ENCODE measurements at regions not wholly inside any gene's neighbourhood (a gene's known extent, or its start where the extent isn't known, plus 50 kb on each side); places are given as distances from the start of the nearest gene placed in this dataset.

GRCh38 chr7:25995216-25995615 lies 156.8 kb upstream of the NFE2L3 start:
- no peak overlapping the region for H3K27ac ChIP-seq (ENCODE audit: low read length)
- peaks cover 0 to 6% of the 10 kb centered on the region in 2 experiments for H3K4me1 ChIP-seq (ENCODE audit: control insufficient read depth in 1 of 2, extremely low read depth in 1 of 2, insufficient read depth in 2 of 2, low read length in 2 of 2)
- H3K9me3 Mint-ChIP-seq, result no peaks in the 10 kb centered on the region
- WGBS (ENCODE audit: insufficient coverage), result no CpG with 5 or more reads among the region's 3 CpGs
- H3K27ac Mint-ChIP-seq, result no peak overlapping the region
- peaks cover 17 to 25% of the 10 kb centered on the region in 2 donors for H3K27me3 Mint-ChIP-seq
- H3K36me3 ChIP-seq (ENCODE audit: control insufficient read depth in 2 of 2, extremely low read depth in 1 of 2, insufficient read depth in 1 of 2, low read length in 1 of 2), result no peaks in the 10 kb centered on the region
- ATAC-seq (replicated peaks in 1 of 4) (no peak), DNase-seq (no peak)
- no peaks in the 10 kb centered on the region for H3K9me3 ChIP-seq
- no peak overlapping the region for H3K4me3 Mint-ChIP-seq
- H3K27me3 ChIP-seq (replicated peaks in 1 of 2; ENCODE audit: control insufficient read depth in 2 of 2, extremely low read depth in 1 of 2, insufficient read depth in 2 of 2, low read length in 1 of 2), result peaks cover 4 to 6% of the 10 kb centered on the region in 2 experiments
- H3K4me3 ChIP-seq (ENCODE audit: control insufficient read depth in 1 of 2, extremely low read depth in 1 of 2, low read length in 1 of 2), result no peak overlapping the region
- ChIA-PET POLR2A (no interaction called here), CTCF (no interaction called here)
- H3K4me1 Mint-ChIP-seq, result peaks cover 0 to 5% (median 0%) of the 10 kb centered on the region in 3 donors
- H3K36me3 Mint-ChIP-seq, result no peaks in the 10 kb centered on the region

GRCh38 chr7:25996006-25996408 lies 156.0 kb upstream of the NFE2L3 start:
- H3K36me3 Mint-ChIP-seq, result no peaks in the 10 kb centered on the region
- H3K9me3 Mint-ChIP-seq, result no peaks in the 10 kb centered on the region
- H3K4me3 Mint-ChIP-seq, result no peak overlapping the region

GRCh38 chr7:25998499-25998898 lies 153.5 kb upstream of the NFE2L3 start:
- H3K27ac ChIP-seq (ENCODE audit: low read length), result no peak overlapping the region
- WGBS (ENCODE audit: insufficient coverage), result 92% methylated on average over 5 of the region's 9 CpGs
- H3K36me3 ChIP-seq (ENCODE audit: control insufficient read depth in 2 of 2, extremely low read depth in 1 of 2, insufficient read depth in 1 of 2, low read length in 1 of 2), result no peaks in the 10 kb centered on the region
- H3K36me3 Mint-ChIP-seq, result no peaks in the 10 kb centered on the region
- H3K9me3 Mint-ChIP-seq, result no peaks in the 10 kb centered on the region
- no peak overlapping the region for H3K4me3 ChIP-seq (ENCODE audit: control insufficient read depth in 1 of 2, extremely low read depth in 1 of 2, low read length in 1 of 2)
- H3K27me3 ChIP-seq (replicated peaks in 1 of 2; ENCODE audit: control insufficient read depth in 2 of 2, extremely low read depth in 1 of 2, insufficient read depth in 2 of 2, low read length in 1 of 2), result peaks cover 5 to 8% of the 10 kb centered on the region in 2 experiments
- POLR2A ChIA-PET, result no interaction called here
- no peak overlapping the region for H3K27ac Mint-ChIP-seq
- no peaks in the 10 kb centered on the region for H3K9me3 ChIP-seq
- CTCF ChIA-PET, result interaction anchor here in 1 of 2 donors (0.6 kb wide), 1 partner anchor 16 kb away, joined by 3 read pairs; no protein-coding TSS in a partner anchor
- peaks cover 0 to 6% of the 10 kb centered on the region in 2 experiments for H3K4me1 ChIP-seq (ENCODE audit: control insufficient read depth in 1 of 2, extremely low read depth in 1 of 2, insufficient read depth in 2 of 2, low read length in 2 of 2)
- no peak overlapping the region for H3K4me3 Mint-ChIP-seq
- no peak for DNase-seq
- peaks cover 19 to 27% of the 10 kb centered on the region in 2 donors for H3K27me3 Mint-ChIP-seq
- H3K4me1 Mint-ChIP-seq, result peaks cover 0 to 5% (median 0%) of the 10 kb centered on the region in 3 donors
- no peak for ATAC-seq (replicated peaks in 1 of 4)

More at GRCh38 chr7:25996006-25996408, 156.0 kb upstream of the NFE2L3 start:
- ATAC-seq (replicated peaks in 1 of 4) (no peak), DNase-seq (no peak)
- Mint-ChIP-seq H3K4me1 (peaks cover 0 to 5% (median 0%) of the 10 kb centered on the region in 3 donors), H3K27ac (no peak overlapping the region), H3K27me3 (peaks cover 11 to 22% of the 10 kb centered on the region in 2 donors)
- Histone ChIP-seq H3K4me1 (ENCODE audit: control insufficient read depth in 1 of 2, extremely low read depth in 1 of 2, insufficient read depth in 2 of 2, low read length in 2 of 2) (peaks cover 0 to 6% of the 10 kb centered on the region in 2 experiments), H3K9me3 (no peaks in the 10 kb centered on the region), H3K4me3 (ENCODE audit: control insufficient read depth in 1 of 2, extremely low read depth in 1 of 2, low read length in 1 of 2) (no peak overlapping the region), H3K27ac (ENCODE audit: low read length) (no peak overlapping the region), H3K27me3 (replicated peaks in 1 of 2; ENCODE audit: control insufficient read depth in 2 of 2, extremely low read depth in 1 of 2, insufficient read depth in 2 of 2, low read length in 1 of 2) (peaks cover 4 to 6% of the 10 kb centered on the region in 2 experiments), H3K36me3 (ENCODE audit: control insufficient read depth in 2 of 2, extremely low read depth in 1 of 2, insufficient read depth in 1 of 2, low read length in 1 of 2) (no peaks in the 10 kb centered on the region)
- CTCF ChIA-PET, result no interaction called here
- 88% methylated on average over 5 of the region's 7 CpGs for WGBS (ENCODE audit: insufficient coverage)
- POLR2A ChIA-PET, result no interaction called here

GRCh38 chr7:26000841-26001240 lies 151.2 kb upstream of the NFE2L3 start:
- ATAC-seq (replicated peaks in 1 of 4) (no peak), DNase-seq (no peak)
- Histone ChIP-seq H3K27ac (ENCODE audit: low read length) (no peak overlapping the region), H3K9me3 (no peaks in the 10 kb centered on the region), H3K4me1 (ENCODE audit: control insufficient read depth in 1 of 2, extremely low read depth in 1 of 2, insufficient read depth in 2 of 2, low read length in 2 of 2) (no peaks in the 10 kb centered on the region), H3K27me3 (replicated peaks in 1 of 2; ENCODE audit: control insufficient read depth in 2 of 2, extremely low read depth in 1 of 2, insufficient read depth in 2 of 2, low read length in 1 of 2) (peaks cover 5 to 8% of the 10 kb centered on the region in 2 experiments), H3K36me3 (ENCODE audit: control insufficient read depth in 2 of 2, extremely low read depth in 1 of 2, insufficient read depth in 1 of 2, low read length in 1 of 2) (no peaks in the 10 kb centered on the region), H3K4me3 (ENCODE audit: control insufficient read depth in 1 of 2, extremely low read depth in 1 of 2, low read length in 1 of 2) (no peak overlapping the region)
- POLR2A ChIA-PET, result no interaction called here
- H3K4me3 Mint-ChIP-seq, result no peak overlapping the region
- no peaks in the 10 kb centered on the region for H3K9me3 Mint-ChIP-seq
- peaks cover 20 to 26% of the 10 kb centered on the region in 2 donors for H3K27me3 Mint-ChIP-seq
- no peaks in the 10 kb centered on the region for H3K4me1 Mint-ChIP-seq
- WGBS (ENCODE audit: insufficient coverage), result no CpG with 5 or more reads among the region's 3 CpGs
- no peaks in the 10 kb centered on the region for H3K36me3 Mint-ChIP-seq
- CTCF ChIA-PET, result no interaction called here
- no peak overlapping the region for H3K27ac Mint-ChIP-seq

GRCh38 chr7:26001662-26002244 lies 150.2 kb upstream of the NFE2L3 start:
- CTCF ChIA-PET, result no interaction called here
- no peak for ATAC-seq (replicated peaks in 1 of 4)
- no peak overlapping the region for H3K4me3 Mint-ChIP-seq
- Histone ChIP-seq H3K4me1 (ENCODE audit: control insufficient read depth in 1 of 2, extremely low read depth in 1 of 2, insufficient read depth in 2 of 2, low read length in 2 of 2) (no peaks in the 10 kb centered on the region), H3K36me3 (ENCODE audit: control insufficient read depth in 2 of 2, extremely low read depth in 1 of 2, insufficient read depth in 1 of 2, low read length in 1 of 2) (no peaks in the 10 kb centered on the region), H3K4me3 (ENCODE audit: control insufficient read depth in 1 of 2, extremely low read depth in 1 of 2, low read length in 1 of 2) (no peak overlapping the region), H3K27ac (ENCODE audit: low read length) (no peak overlapping the region), H3K9me3 (no peaks in the 10 kb centered on the region), H3K27me3 (replicated peaks in 1 of 2; ENCODE audit: control insufficient read depth in 2 of 2, extremely low read depth in 1 of 2, insufficient read depth in 2 of 2, low read length in 1 of 2) (peaks cover 4 to 8% of the 10 kb centered on the region in 2 experiments)
- 82% methylated on average over 3 of the region's 5 CpGs for WGBS (ENCODE audit: insufficient coverage)
- no peak overlapping the region for H3K27ac Mint-ChIP-seq
- POLR2A ChIA-PET, result no interaction called here
- no peak for DNase-seq
- H3K9me3 Mint-ChIP-seq, result no peaks in the 10 kb centered on the region
- peaks cover 22% of the 10 kb centered on the region in 2 donors for H3K27me3 Mint-ChIP-seq
- H3K4me1 Mint-ChIP-seq, result no peaks in the 10 kb centered on the region
- no peaks in the 10 kb centered on the region for H3K36me3 Mint-ChIP-seq

GRCh38 chr7:26005683-26006410 lies 146.2 kb upstream of the NFE2L3 start:
- Mint-ChIP-seq H3K27ac (no peak overlapping the region), H3K27me3 (peaks cover 21 to 26% of the 10 kb centered on the region in 2 donors), H3K36me3 (no peaks in the 10 kb centered on the region), H3K9me3 (no peaks in the 10 kb centered on the region), H3K4me1 (peaks cover 0 to under 1% (median 0%) of the 10 kb centered on the region in 3 donors), H3K4me3 (no peak overlapping the region)
- no peaks in the 10 kb centered on the region for H3K9me3 ChIP-seq
- no peaks in the 10 kb centered on the region for H3K4me1 ChIP-seq (ENCODE audit: control insufficient read depth in 1 of 2, extremely low read depth in 1 of 2, insufficient read depth in 2 of 2, low read length in 2 of 2)
- no peak overlapping the region for H3K4me3 ChIP-seq (ENCODE audit: control insufficient read depth in 1 of 2, extremely low read depth in 1 of 2, low read length in 1 of 2)
- WGBS (ENCODE audit: insufficient coverage), result no CpG with 5 or more reads among the region's 12 CpGs
- DNase-seq (no peak), ATAC-seq (replicated peaks in 1 of 4) (no peak)
- ChIA-PET POLR2A (no interaction called here), CTCF (no interaction called here)
- H3K27me3 ChIP-seq (replicated peaks in 1 of 2; ENCODE audit: control insufficient read depth in 2 of 2, extremely low read depth in 1 of 2, insufficient read depth in 2 of 2, low read length in 1 of 2), result peaks cover 0 to 12% of the 10 kb centered on the region in 2 experiments
- no peaks in the 10 kb centered on the region for H3K36me3 ChIP-seq (ENCODE audit: control insufficient read depth in 2 of 2, extremely low read depth in 1 of 2, insufficient read depth in 1 of 2, low read length in 1 of 2)
- no peak overlapping the region for H3K27ac ChIP-seq (ENCODE audit: low read length)
